ENCODE measurements at regions not wholly inside any gene's neighbourhood (a gene's known extent, or its start where the extent isn't known, plus 50 kb on each side); places are given as distances from the start of the nearest gene placed in this dataset.

DNA sequence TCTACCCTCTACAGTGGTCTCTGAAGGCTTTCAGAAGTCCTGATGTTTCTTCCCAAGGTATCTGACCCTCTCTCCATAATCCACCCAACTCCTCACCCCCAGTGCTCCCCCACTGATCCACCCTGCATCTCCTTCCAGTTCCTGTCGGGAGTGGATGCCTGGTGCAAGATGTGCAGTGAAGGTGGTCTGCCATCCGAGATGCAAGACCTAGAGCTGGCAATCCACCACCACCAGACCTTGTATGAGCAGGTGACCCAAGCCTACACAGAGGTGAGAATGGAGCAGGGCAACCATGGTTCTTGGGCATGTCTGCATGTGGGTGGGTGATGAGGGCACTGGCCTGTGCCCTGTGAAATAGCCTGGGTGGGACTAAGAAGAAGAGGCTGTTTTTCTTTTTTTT lies 337.8 kb upstream of the ROPN1 start:
- no peaks in the 10 kb centered on the region for H3K36me3 ChIP-seq (ENCODE audit: control insufficient read depth, insufficient read depth, low read length)
- intact Hi-C loops (cut with micrococcal nuclease), result no loop called here
- no peak for TF ChIP-seq CTCF (IDR thresholded peaks at IDR 0.05)
- Mint-ChIP-seq H3K9me3 (no peaks in the 10 kb centered on the region), H3K27ac (no peak overlapping the region), H3K36me3 (no peaks in the 10 kb centered on the region), H3K4me1 (no peaks in the 10 kb centered on the region), H3K4me3 (no peak overlapping the region), H3K27me3 (ENCODE audit: low read depth in 2 of 2) (peaks cover 3 to 9% of the 10 kb centered on the region in 2 donors)
- H3K27me3 ChIP-seq (ENCODE audit: control insufficient read depth, insufficient read depth, low read length), result no peaks in the 10 kb centered on the region
- no peaks in the 10 kb centered on the region for H3K9me3 ChIP-seq (ENCODE audit: control insufficient read depth, insufficient read depth, low read length)
- whole genome bisulfite sequencing (ENCODE audit: insufficient coverage), result 95% methylated on average over 2 of the region's 2 CpGs
- DNase-seq (no peak), ATAC-seq (no peak)
- H3K4me1 ChIP-seq (ENCODE audit: control insufficient read depth, insufficient read depth, low read length), result no peaks in the 10 kb centered on the region
- H3K4me3 ChIP-seq (ENCODE audit: low read length), result no peak overlapping the region
- H3K27ac ChIP-seq (ENCODE audit: low read length), result no peak overlapping the region

DNA sequence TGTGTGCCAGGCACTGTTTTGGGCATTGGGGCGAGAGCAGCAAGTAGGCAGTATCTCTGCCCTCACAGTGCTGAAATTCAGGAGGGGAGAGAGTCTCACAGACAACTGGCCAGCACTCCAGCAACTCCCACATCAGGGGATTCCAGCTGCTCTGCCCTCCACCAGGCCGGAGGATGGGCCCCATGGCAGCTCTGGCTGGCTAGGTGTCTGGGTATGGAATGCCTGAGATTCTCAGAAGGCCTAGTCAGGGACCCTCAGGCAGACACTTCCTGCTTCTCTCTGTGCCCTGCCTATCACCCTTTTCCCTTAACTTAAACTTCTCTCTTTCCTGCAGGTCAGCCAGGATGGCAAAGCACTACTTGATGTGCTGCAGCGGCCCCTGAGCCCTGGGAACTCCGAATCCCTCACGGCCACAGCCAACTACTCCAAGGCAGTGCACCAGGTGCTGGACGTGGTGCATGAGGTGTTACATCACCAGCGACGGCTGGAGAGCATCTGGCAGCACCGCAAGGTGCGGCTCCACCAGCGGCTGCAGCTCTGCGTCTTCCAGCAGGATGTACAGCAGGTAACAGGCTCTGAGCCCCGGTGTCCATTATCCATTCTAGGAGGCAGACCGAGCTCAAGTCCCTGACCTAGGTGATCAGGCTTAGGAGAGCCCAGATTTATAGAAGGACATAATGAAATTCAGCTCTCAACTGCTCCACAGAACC lies 342.2 kb upstream of the ROPN1 start:
- H3K4me3 ChIP-seq (ENCODE audit: low read length), result no peak overlapping the region
- peaks cover 9 to 10% of the 10 kb centered on the region in 2 donors for H3K27me3 Mint-ChIP-seq (ENCODE audit: low read depth in 2 of 2)
- no peak overlapping the region for H3K27ac Mint-ChIP-seq
- no peaks in the 10 kb centered on the region for H3K4me1 ChIP-seq (ENCODE audit: control insufficient read depth, insufficient read depth, low read length)
- no peaks in the 10 kb centered on the region for H3K9me3 Mint-ChIP-seq
- no peak for TF ChIP-seq CTCF (IDR thresholded peaks at IDR 0.05)
- no peak for DNase-seq
- H3K4me3 Mint-ChIP-seq, result no peak overlapping the region
- H3K36me3 Mint-ChIP-seq, result no peaks in the 10 kb centered on the region
- H3K27ac ChIP-seq (ENCODE audit: low read length), result no peak overlapping the region
- WGBS (ENCODE audit: insufficient coverage), result 84% methylated on average over 14 of the region's 14 CpGs
- no peaks in the 10 kb centered on the region for H3K4me1 Mint-ChIP-seq
- no peaks in the 10 kb centered on the region for H3K36me3 ChIP-seq (ENCODE audit: control insufficient read depth, insufficient read depth, low read length)
- H3K9me3 ChIP-seq (ENCODE audit: control insufficient read depth, insufficient read depth, low read length), result no peaks in the 10 kb centered on the region
- intact Hi-C loops (cut with micrococcal nuclease), result no loop called here
- no peak for ATAC-seq
- H3K27me3 ChIP-seq (ENCODE audit: control insufficient read depth, insufficient read depth, low read length), result no peaks in the 10 kb centered on the region

DNA sequence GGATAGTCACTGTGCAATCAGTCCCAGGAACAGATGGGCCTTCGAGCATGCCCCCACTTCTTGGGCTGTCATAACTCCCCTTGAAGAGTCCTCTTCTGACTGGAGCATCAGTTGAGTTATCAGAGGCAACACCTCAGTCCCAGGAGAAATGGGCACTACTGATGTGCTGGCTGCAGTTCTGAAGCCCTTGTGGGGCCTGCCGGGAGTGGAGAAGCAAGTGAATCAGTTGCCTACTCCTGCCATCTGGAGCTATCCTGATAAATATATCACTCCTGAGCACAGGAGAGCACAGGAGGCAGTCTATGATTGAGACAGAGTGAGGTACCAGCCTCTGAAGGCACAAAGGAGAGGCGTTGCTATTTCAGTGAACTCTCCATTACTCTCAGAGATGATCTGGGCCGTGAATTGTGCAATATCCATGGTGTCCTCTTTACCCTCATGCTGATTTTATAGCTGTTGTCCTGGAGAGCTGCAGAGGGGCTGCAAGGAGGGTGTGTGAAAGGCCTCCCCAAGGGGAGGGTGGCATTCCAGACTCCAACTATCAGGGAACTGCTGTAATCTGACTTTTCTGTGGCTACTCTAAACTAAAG lies 344.2 kb upstream of the ROPN1 start:
- H3K27me3 Mint-ChIP-seq (ENCODE audit: low read depth in 2 of 2), result peaks cover 9 to 10% of the 10 kb centered on the region in 2 donors
- Histone ChIP-seq H3K27ac (ENCODE audit: low read length) (no peak overlapping the region), H3K9me3 (ENCODE audit: control insufficient read depth, insufficient read depth, low read length) (no peaks in the 10 kb centered on the region), H3K4me3 (ENCODE audit: low read length) (no peak overlapping the region), H3K36me3 (ENCODE audit: control insufficient read depth, insufficient read depth, low read length) (no peaks in the 10 kb centered on the region), H3K27me3 (ENCODE audit: control insufficient read depth, insufficient read depth, low read length) (no peaks in the 10 kb centered on the region), H3K4me1 (ENCODE audit: control insufficient read depth, insufficient read depth, low read length) (no peaks in the 10 kb centered on the region)
- ATAC-seq (no peak), DNase-seq (no peak)
- H3K36me3 Mint-ChIP-seq, result no peaks in the 10 kb centered on the region
- intact Hi-C loops (cut with micrococcal nuclease), result no loop called here
- no peak overlapping the region for H3K4me3 Mint-ChIP-seq
- H3K9me3 Mint-ChIP-seq, result no peaks in the 10 kb centered on the region
- TF ChIP-seq CTCF (IDR thresholded peaks at IDR 0.05), result no peak
- no peak overlapping the region for H3K27ac Mint-ChIP-seq
- 69% methylated on average over 4 of the region's 4 CpGs for WGBS (ENCODE audit: insufficient coverage)
- no peaks in the 10 kb centered on the region for H3K4me1 Mint-ChIP-seq

DNA sequence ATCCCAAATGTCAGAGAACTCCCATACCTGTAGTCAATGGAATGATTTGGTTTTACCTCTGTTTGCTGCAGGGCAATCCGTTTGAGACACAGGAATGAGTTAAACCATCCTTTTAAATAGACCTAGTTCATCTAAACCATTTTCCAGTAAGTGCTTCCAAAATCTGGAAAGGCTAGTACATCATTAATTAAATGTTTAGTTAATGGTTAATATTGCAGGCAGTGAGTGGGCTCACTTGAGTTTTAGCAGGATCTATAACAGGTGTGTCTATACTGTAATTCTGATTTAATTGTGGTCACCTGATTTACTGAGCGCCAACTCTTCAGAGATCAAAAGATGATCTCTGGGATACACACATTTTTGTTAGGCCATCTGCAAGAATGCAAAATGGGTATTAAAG lies 353.9 kb upstream of the ROPN1 start:
- Mint-ChIP-seq H3K27me3 (ENCODE audit: low read depth in 2 of 2) (peaks cover 15 to 41% of the 10 kb centered on the region in 2 donors), H3K36me3 (no peaks in the 10 kb centered on the region), H3K4me3 (no peak overlapping the region), H3K9me3 (no peaks in the 10 kb centered on the region), H3K4me1 (no peaks in the 10 kb centered on the region), H3K27ac (no peak overlapping the region)
- Histone ChIP-seq H3K27ac (ENCODE audit: low read length) (no peak overlapping the region), H3K4me3 (ENCODE audit: low read length) (no peak overlapping the region), H3K36me3 (ENCODE audit: control insufficient read depth, insufficient read depth, low read length) (no peaks in the 10 kb centered on the region), H3K27me3 (ENCODE audit: control insufficient read depth, insufficient read depth, low read length) (no peaks in the 10 kb centered on the region), H3K9me3 (ENCODE audit: control insufficient read depth, insufficient read depth, low read length) (no peaks in the 10 kb centered on the region), H3K4me1 (ENCODE audit: control insufficient read depth, insufficient read depth, low read length) (no peaks in the 10 kb centered on the region)
- 79% methylated on average over 1 of the region's 2 CpGs for WGBS (ENCODE audit: insufficient coverage)
- no peak for ATAC-seq
- no peak for DNase-seq
- no peak for TF ChIP-seq CTCF (IDR thresholded peaks at IDR 0.05)
- intact Hi-C loops (cut with micrococcal nuclease), result no loop called here

All from natural killer cell (primary cell).